Caki2 (cell line): ENCODE measurements at regions not wholly inside any gene's neighbourhood (a gene's known extent, or its start where the extent isn't known, plus 50 kb on each side); places are given as distances from the start of the nearest gene placed in this dataset.
A peak's percentile ranks its signal among the peaks of the same experiment; 100 is the strongest.

Experiments
- DNase-seq: peaks from one replicate; pipeline ENCODE4 v3.0.0-alpha.2; 2015; ENCODE audit warnings: low read depth
- in situ Hi-C: cut with HindIII; loops from 2 replicates; pipeline ENCODE4 v1.10.0; 2016; ENCODE audit warnings: low sequenced_read_pairs, low pct_unique_long_range_greater_than_20kb, mixed read lengths

DNA sequence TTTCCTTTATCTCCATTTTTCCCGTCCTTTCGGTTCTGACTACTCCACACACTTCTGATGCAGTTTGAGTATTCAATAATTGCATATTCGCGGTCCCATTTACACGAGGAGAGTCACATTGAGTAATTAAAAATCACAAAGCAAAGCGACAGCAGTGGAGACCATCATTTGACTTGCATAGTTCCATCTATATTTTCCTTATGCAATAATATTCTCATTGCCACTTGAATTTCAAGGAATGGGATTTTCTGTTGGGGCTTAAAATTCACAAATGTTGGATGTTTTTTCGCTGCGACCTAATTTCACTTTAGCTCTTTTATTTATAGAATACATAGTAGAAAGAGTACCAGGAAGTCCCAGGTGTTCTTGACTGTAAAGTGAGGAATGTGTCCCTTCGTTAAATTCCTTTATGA is 186.8 kb downstream of the ZEB2 start:
- in situ Hi-C loops: no loop called here
- no peak for DNase-seq

DNA sequence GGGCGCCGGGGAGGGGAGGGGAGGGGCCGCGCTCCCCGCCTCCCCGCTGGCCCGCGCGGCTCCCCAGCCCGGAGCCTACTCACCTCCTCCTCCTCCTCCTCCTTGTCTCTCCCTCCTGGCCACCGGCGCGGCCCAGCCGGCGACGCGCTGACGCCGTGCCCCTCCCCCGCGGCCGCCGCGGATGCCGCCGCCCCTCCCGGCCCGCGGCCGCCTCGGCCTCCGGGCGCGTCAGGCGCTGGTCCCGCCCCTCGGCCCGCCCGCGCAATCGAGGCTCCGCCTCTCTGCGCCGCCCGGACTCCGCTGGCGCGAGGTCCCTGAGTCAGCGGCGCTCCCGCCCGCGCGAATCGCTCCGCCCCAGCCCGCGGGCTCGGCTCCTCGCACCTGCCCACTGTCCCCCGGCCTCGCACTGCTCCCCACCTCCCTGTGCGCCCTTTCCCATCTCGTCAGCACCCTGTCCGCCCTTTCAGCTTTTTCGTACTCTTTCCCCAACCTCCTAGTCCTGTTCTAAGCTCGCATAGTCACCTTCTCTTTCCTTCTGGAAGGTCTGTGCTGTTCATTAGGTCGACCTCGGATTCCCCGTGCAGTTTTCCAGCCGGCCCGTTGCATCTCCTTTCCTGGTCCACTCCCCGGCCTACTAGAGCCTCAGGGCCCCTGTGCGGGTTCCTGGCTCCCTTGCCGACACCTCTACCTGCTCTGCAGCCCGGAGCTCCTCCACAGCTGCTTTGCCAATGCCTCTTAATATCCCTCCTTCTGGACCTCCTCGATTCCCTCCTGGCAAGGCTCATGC is 187.4 kb downstream of the ZEB2 start:
- DNase-seq: peak; percentile 95
- in situ Hi-C loops: no loop called here

DNA sequence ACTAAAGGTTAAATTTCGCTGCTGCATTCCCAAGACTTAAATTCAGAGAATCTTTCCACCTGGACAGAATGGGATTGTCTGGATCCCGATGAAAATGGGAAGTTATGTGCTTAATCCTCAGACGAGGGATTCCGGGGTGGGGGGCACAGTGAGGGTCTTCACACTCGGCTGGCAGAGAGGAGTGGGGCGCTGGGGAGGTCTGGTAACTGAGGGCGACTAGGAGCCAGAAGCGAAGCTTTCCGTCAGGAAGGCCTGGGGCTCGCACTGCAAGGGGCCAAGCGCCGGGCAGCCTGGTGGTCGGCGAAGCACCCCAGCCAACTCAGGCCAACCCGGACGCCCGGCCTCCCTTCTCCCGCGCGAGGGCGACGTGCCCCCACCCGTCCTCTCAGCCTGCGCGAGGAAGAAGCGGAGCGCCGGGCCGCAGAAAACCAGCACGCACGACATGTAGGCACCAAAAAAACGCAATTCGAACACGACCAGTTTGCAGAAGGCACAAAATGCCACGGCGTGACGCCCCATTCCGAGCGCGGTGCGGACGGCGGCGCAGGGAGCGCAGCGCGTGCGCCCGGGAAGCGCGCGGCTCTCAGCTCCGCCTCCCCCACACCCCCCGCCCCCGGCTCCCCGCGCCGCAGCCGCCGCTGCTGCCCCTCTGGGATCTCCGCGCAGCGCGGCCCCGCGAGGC is 188.1 kb downstream of the ZEB2 start:
- in situ Hi-C loops: no loop called here
- peak; percentile 26 for DNase-seq

DNA sequence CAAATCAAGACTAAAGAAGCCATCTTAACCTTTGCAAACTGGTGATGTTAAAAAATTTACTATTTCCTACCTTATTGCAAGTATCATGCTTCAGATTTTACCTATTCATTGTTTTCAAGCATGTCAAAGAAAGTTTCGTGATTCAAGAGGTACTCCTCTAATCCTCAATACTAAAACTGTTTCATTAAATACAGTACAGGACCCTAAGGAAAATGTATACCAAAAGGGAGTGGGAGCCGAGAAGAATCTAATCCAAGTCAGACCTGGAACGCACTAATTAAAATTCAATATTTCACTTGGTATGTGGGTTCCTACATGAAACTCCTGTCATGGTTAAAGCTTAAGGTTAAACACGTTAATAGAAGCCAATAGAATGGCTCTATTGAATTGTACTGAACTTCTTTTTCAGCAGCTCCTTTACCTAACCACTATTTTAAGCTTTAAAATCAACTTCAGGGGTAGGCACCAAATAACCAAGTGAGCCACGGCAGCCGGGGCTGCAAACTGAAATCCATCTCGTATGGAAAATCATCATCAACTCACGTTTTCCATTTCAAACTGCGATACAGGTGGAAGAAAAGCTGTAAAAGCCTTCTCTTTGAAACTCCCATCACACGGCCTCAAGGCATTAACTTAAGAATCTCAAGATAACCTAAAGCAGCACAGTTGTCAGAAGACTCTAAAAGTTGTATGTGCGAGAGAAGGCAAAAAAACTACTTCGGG is 188.8 kb downstream of the ZEB2 start:
- in situ Hi-C loops: no loop called here
- DNase-seq: peak; percentile 22

DNA sequence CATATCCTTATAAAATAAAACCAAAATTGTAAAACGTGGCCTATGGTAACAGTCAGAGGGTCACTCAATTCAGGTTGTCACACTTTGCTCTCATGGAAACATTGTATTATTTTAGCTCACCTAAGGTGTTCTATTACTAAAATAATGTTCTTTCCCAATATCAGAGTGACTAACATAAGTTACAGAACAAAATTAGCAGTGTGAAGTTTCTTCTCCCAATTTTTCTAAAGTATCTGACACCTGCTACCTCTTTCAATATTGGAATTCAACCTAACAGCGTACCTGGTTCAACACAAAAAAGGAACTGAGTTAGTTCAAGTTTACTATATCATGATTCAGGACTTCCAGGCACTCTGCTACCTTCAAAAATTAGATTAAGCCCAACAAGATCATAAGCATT is 190.4 kb downstream of the ZEB2 start:
- in situ Hi-C loops: no loop called here

DNA sequence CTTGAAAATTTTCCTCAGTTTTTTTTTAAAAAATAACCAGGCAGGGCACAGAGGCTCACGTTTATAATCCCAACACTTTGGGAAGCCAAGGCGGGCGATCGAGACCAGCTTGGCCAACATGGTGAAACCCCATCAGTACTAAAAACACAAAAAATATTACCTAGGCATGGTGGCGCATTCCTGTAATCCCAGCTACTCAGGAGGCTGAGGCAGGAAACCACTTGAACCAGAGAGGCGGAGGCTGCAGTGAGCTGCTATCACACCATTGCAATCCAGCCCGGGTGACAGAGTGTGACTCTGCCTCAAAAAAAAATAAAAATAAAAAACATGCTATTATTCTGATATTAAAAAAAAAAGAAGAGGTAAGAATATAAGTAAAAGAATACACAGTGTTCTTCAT is 191.0 kb downstream of the ZEB2 start:
- DNase-seq: no peak
- in situ Hi-C loops: no loop called here

More for the DNA sequence above, 190.4 kb downstream of the ZEB2 start:
- no peak for DNase-seq

DNA sequence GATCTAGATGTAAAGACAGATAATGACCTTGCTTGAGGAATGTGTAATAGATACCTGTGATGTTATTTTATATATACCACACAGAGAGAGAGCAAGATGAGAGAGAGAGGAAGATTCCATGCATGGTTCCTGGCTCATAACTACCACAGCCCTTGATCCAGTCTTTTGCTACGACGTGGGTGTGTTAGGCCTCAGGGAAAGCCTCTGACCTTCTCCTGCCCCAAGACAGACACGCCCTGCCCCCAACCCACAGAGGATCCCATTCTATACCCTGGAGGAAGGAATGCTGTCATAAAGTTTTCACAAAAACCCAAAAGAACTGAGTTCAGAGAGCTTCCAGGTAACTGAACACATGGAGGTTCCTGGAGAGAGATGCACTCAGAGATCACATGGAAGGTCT is 193.1 kb downstream of the ZEB2 start:
- in situ Hi-C loops: no loop called here
- DNase-seq: no peak

DNA sequence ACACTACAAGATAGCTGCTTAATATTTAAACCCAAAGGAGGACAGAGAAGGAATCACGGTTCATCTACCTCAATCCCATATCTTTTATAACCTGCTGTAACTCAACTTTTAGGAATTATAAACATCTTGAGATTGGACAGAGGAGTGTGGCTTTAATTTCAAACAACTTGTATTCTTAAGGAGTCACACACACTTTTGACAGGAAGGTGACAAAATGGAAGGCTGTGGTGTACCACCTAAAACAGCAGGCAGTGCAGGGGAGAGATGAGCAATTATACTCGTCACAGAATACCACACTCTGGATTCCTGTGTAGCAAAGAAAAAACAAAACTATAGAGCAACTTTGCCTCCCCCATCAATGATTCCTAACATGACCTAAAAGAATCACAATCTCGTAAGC is 194.8 kb downstream of the ZEB2 start:
- peak; percentile 67 for DNase-seq
- in situ Hi-C loops: no loop called here

DNA sequence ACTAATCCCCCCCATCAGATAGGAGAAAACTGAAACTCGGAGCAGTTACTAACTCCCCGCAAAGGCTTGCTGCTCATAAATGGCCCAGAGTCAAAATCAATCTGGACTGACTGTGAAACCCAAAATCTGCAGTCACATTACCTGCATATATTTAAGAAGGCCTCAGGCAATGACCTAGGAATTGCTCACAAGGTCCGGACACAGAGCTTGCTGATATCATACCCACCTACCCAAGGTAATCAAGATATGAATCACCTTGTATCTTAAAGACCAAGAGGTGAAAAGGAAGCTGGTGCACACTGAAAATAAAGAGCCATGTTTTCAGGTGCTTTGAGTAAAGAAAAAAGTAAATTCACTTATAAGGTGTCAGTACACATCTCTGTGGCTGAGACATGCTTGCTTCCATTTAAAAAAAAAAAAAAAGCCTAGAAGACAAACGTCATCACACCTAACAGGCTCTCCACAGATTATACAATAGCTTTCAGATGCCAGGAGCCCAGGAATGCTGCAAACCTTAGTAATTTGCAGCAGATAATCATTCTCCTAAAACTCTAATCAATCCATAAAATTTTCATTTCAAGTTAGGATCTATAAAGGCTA is 195.4 kb downstream of the ZEB2 start:
- no peak for DNase-seq

DNA sequence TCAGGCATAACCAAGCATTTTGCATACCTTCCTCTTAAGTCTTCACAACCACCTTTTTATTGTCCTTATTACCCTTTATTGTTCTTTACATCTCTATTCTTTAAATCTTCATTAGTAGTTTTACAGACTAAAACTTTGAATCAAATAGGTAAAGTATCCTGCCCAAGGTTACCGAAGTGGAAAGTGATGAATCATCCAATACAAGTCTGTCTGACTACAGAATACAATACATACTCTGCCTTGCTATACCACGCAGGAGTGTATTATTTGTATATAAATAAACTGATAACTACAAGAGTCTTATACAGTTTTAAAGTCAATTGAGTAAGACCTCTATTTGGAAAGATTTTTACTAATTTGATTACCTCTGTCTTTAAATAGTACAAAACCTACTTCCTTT is 196.0 kb downstream of the ZEB2 start:
- DNase-seq: peak; percentile 24
- in situ Hi-C loops: no loop called here

More for the DNA sequence above, 195.4 kb downstream of the ZEB2 start:
- in situ Hi-C loops: no loop called here

DNA sequence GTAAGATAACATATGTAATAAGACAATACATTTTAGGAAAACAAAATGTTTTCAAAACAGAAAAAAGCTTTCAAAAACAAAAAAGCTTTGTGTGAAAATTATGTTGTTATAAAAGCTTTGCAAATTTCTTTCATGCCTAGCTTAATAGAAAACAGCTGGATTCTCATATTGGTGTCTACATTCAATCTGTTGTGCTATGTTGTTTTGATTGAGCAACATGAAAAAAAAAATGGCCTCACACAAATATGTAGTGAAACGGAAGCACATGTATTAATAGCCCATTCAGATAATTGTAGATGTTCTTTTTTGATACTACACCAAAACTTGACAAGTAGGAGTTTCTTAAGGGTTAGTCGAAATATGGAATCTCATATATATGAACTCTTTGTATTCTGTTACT is 197.5 kb downstream of the ZEB2 start:
- no peak for DNase-seq
- in situ Hi-C loops: no loop called here

DNA sequence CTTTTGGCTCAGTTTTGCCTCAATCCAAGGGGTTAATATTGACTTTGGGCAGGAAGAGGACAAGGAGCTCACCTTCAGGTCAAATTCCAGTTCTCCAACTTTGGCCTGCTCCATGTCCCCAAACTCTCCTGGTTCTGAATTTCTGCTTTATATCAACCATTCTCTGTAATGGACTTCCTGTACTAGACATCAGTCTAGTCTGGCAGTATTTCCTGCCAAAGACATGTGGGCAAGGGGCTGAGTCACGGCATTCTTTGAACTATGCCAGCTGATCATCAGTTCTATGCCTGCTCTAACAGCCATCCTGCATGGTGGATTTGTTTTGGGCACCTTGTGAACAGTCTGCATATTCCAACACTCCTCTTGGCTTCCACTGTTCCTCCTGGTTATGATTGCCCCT is 199.4 kb downstream of the ZEB2 start:
- DNase-seq: no peak
- in situ Hi-C loops: no loop called here

DNA sequence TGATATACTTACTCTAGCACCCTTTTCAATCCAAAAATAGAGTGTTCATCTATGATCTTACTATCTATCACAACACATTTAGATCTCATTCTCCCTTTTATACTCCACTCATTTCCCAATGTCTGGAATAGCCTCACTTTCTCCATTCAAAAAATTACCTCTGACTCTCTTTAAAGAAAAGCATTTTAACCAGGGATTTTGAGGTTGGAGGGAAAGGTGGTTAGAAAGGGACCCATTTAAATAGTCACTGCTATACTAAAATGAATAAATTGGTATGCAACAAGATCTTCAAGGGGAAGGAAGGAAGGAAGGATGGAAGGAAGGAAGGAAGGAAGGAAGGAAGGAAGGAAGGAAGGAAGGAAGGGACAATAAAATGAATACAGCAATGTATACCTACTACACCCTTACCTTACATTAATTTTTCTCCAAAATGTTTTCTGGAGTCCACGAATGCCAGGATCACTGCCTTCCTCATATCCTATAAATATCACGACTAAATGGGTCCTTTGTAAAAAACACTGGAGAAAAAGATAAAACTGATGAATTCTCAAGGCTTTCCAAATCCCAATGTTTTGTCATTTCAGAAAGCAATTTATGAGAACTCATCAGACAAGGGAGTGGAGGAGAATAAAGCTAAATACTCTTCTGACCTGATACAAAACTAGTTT is 202.7 kb downstream of the ZEB2 start:
- no peak for DNase-seq

DNA sequence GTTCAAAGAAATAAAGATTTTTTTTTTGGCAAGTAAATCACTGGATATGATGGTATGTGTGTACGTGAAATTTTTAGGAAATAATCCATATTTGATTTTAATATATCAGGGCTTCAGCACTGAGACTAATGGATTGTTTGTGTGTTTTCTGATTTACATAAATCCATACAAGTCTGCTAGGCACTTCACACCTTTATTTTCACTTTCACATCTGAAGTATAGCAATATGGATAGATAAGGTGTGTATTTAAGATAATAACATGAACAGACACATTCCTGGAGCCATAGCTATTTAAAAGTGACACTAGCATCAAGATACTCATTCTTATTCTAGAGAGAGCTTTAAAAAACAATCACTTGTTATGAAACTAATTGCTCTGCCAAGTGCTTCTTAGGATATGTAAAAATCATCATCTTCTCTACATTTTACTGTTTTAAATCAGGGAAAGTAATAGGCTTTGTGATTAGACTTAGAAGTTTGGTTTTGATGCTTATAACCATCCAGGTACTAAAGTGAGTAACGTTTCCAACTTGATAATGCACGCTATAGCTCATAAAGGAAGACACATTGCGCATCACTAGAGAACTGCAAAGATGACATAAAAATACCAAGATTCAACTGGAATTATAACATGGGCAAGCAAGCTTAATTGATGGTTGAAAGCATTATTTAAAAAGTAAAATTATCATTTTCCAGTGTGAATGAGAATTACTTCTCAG is 208.9 kb downstream of the ZEB2 start:
- in situ Hi-C loops: no loop called here

More for the DNA sequence above, 202.7 kb downstream of the ZEB2 start:
- in situ Hi-C loops: no loop called here

DNA sequence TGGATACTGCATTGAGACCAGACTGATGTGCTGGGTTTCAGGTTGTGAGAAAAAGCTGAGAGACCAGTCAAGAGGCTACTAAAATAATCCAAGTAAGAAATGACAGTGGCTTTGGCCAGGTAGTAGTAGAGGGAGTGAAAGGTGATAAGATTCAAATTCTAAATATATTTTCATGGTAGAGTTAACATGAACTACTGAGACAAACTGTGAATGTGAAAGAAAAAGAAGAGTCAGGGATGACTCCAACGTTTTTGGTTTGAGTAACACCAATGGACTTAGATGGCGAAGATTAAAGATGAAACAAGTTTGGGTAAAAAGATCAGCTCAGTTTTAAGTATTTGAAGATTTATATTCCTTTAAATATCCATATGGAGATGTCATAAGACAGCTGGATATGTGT is 209.4 kb downstream of the ZEB2 start:
- DNase-seq: no peak
- in situ Hi-C loops: no loop called here

More for the DNA sequence above, 208.9 kb downstream of the ZEB2 start:
- no peak for DNase-seq

DNA sequence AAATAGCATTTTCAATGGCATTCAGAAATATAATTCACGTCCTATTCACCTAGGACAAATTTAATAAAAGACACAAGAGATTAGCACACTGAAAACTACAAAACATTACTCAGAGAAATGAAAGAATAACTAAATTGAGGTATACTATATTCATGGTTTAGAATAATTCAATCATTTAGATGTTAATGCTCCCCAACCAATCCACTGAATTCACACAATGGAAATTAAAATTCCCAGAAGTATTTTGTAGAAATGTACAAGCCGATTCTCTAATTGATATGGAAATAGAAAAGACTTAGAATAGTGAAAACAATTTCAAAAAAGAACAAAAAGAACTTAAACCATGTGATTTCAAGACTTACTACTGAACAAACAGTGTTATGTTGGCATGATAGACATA is 212.2 kb downstream of the ZEB2 start:
- in situ Hi-C loops: no loop called here
- no peak for DNase-seq

DNA sequence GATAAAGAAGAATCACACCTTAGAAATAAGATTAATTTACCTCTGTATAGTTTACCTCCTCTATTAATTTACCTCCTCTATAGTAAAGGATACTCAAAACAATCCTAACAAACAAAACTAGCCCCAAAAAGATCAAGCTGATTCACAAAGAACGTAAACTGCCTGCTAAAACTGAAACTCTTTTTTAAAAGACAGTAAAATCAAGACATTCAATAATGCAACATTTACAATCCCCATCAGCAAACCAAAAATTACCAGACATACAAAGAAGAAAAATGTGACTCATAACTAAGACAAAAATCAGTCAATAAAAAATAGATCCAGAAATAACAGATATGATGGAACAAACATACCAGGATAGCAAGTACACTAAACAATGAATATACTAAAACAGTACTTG is 215.7 kb downstream of the ZEB2 start:
- in situ Hi-C loops: no loop called here
- DNase-seq: no peak

DNA sequence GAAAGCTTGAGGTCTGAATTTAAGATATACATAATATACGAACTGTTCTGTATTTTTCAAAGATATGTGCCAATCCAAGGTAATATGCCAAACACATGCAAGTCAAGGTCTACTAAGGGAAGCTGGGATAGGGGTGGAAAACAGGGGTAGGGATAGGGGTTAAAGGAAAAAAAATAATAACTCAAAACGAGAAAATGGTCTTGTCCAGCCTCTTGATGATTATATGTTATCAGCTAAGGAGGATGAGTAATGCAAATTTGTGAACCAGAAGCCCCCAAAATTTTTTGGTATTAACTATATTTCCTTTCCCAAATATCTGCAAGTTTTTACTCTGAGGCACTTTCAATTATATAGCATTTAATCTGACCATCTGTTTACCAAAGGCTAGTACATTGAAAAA is 219.3 kb downstream of the ZEB2 start:
- no peak for DNase-seq
- in situ Hi-C loops: no loop called here
